H9 (cell line): ENCODE measurements at regions not wholly inside any gene's neighbourhood (a gene's known extent, or its start where the extent isn't known, plus 50 kb on each side); places are given as distances from the start of the nearest gene placed in this dataset.

Source experiments
- DNase-seq: peaks from one replicate; pipeline ENCODE4 v3.0.0-alpha.2; 2017
- H2AFZ ChIP-seq: one replicate; pipeline ENCODE4 v1.6.1; 2013; ENCODE audit warnings: mild to moderate bottlenecking, low read length, control low read depth, moderate library complexity
- H2AK5ac ChIP-seq: 2 replicates; pipeline ENCODE4 v1.6.1; 2013; ENCODE audit warnings: low read length, control low read depth, mixed read lengths; ENCODE audit not compliant: insufficient read length
- H2BK120ac ChIP-seq: one replicate; pipeline ENCODE4 v1.6.1; 2013; ENCODE audit warnings: low read depth, mild to moderate bottlenecking, low read length, control low read depth, inconsistent platforms; ENCODE audit not compliant: poor library complexity, severe bottlenecking
- H2BK12ac ChIP-seq: 2 replicates; pipeline ENCODE4 v1.6.1; 2013; ENCODE audit warnings: low read length, control low read depth, mixed read lengths, low read depth; ENCODE audit not compliant: insufficient read length
- H2BK15ac ChIP-seq: 2 replicates; pipeline ENCODE4 v1.6.1; 2013; ENCODE audit warnings: low read depth, low read length, control low read depth
- H2BK20ac ChIP-seq: one replicate; pipeline ENCODE4 v1.6.1; 2013; ENCODE audit warnings: low read depth, mild to moderate bottlenecking, low read length, control low read depth, inconsistent platforms; ENCODE audit not compliant: poor library complexity, severe bottlenecking
- H2BK5ac ChIP-seq: 2 replicates; pipeline ENCODE4 v1.6.1; 2013; ENCODE audit warnings: low read length, control low read depth, mixed read lengths; ENCODE audit not compliant: insufficient read length
- H3K14ac ChIP-seq: 2 replicates; pipeline ENCODE4 v1.6.1; 2013; ENCODE audit warnings: low read length, control low read depth; ENCODE audit not compliant: insufficient read depth
- H3K18ac ChIP-seq: 2 replicates; pipeline ENCODE4 v1.6.1; 2013; ENCODE audit warnings: low read depth, mild to moderate bottlenecking, mixed read lengths, low read length, control low read depth; ENCODE audit not compliant: insufficient read length
- H3K23ac ChIP-seq: 2 replicates; pipeline ENCODE4 v1.6.1; 2013; ENCODE audit warnings: low read length, control low read depth, mixed read lengths, low read depth; ENCODE audit not compliant: insufficient read length
- H3K23me2 ChIP-seq: 2 replicates; pipeline ENCODE4 v1.6.1; 2013; ENCODE audit warnings: low read depth, mild to moderate bottlenecking, mixed read lengths, low read length, control low read depth; ENCODE audit not compliant: insufficient read length, poor library complexity, severe bottlenecking
- H3K27ac ChIP-seq: 2 replicates; pipeline ENCODE4 v1.5.1; 2013; ENCODE audit warnings: low read length, control low read depth, mixed read lengths, low read depth; ENCODE audit not compliant: insufficient read length
- H3K27me3 ChIP-seq: 2 replicates; pipeline ENCODE4 v1.6.1; 2013; ENCODE audit warnings: low read length, control low read depth, inconsistent platforms; ENCODE audit not compliant: insufficient read depth
- H3K4ac ChIP-seq: 2 replicates; pipeline ENCODE4 v1.6.1; 2013; ENCODE audit warnings: low read depth, mild to moderate bottlenecking, control low read depth, inconsistent platforms, low read length, moderate library complexity
- H3K4me1 ChIP-seq: 2 replicates; pipeline ENCODE4 v1.6.1; 2013; ENCODE audit warnings: low read length, control low read depth, inconsistent platforms; ENCODE audit not compliant: insufficient read depth
- H3K4me2 ChIP-seq: 2 replicates; pipeline ENCODE4 v1.6.1; 2013; ENCODE audit warnings: low read length, control low read depth, mixed read lengths; ENCODE audit not compliant: insufficient read length, insufficient read depth
- H3K56ac ChIP-seq: 2 replicates; pipeline ENCODE4 v1.6.1; 2013; ENCODE audit warnings: low read depth, mild to moderate bottlenecking, mixed read lengths, low read length, control low read depth; ENCODE audit not compliant: insufficient read length
- H3K79me1 ChIP-seq: 2 replicates; pipeline ENCODE4 v1.6.1; 2013; ENCODE audit warnings: low read depth, mild to moderate bottlenecking, moderate library complexity, low read length, control low read depth, inconsistent platforms; ENCODE audit not compliant: insufficient read depth, poor library complexity, severe bottlenecking
- H3K79me2 ChIP-seq: 2 replicates; pipeline ENCODE4 v1.6.1; 2013; ENCODE audit warnings: low read length, control low read depth, inconsistent platforms; ENCODE audit not compliant: insufficient read depth
- H3K9ac ChIP-seq: 2 replicates; pipeline ENCODE4 v1.6.1; 2013; ENCODE audit warnings: low read length, control low read depth, mixed read lengths; ENCODE audit not compliant: insufficient read length; ENCODE audit errors: extremely low read depth
- H3K9me3 ChIP-seq: one replicate; pipeline ENCODE4 v1.6.1; 2013; ENCODE audit warnings: low read depth, low read length, inconsistent platforms; ENCODE audit not compliant: control insufficient read depth
- H3T11ph ChIP-seq: one replicate; pipeline ENCODE4 v1.6.1; 2013; ENCODE audit warnings: mild to moderate bottlenecking, low read length, control low read depth, inconsistent platforms
- H4K20me1 ChIP-seq: one replicate; pipeline ENCODE4 v1.6.1; 2013; ENCODE audit not compliant: control insufficient read depth, insufficient read length, insufficient read depth
- H4K5ac ChIP-seq: 2 replicates; pipeline ENCODE4 v1.6.1; 2013; ENCODE audit warnings: low read depth, mild to moderate bottlenecking, mixed read lengths, low read length, control low read depth; ENCODE audit not compliant: insufficient read length
- H4K8ac ChIP-seq: replicated peaks from 2 replicates; pipeline ENCODE4 v1.6.1; 2013; ENCODE audit warnings: low read length, control low read depth, mixed read lengths, low read depth; ENCODE audit not compliant: insufficient read length
- H4K91ac ChIP-seq: 2 replicates; pipeline ENCODE4 v1.6.1; 2013; ENCODE audit warnings: low read depth, mild to moderate bottlenecking, moderate library complexity, mixed read lengths, low read length, control low read depth; ENCODE audit not compliant: insufficient read length
- H3K27ac Mint-ChIP-seq, 3 experiments: 2 replicates in 2 of 3; 3 replicates in 1 of 3; pipeline ENCODE4 v1.8.0; 2020 to 2021; ENCODE audit warnings: mixed read lengths in 3 of 3, mild to moderate bottlenecking in 1 of 3, moderate library complexity in 1 of 3
- H3K27me3 Mint-ChIP-seq: 2 replicates; pipeline ENCODE4 v1.8.0; 2021; ENCODE audit warnings: low read depth, mild to moderate bottlenecking, moderate library complexity, mixed read lengths
- H3K36me3 Mint-ChIP-seq, 3 experiments: 2 replicates in 2 of 3; 3 replicates in 1 of 3; pipeline ENCODE4 v1.8.0; 2020 to 2021; ENCODE audit warnings: low read depth in 3 of 3, mixed read lengths in 3 of 3; ENCODE audit not compliant: insufficient read depth in 1 of 3
- H3K4me1 Mint-ChIP-seq, 2 experiments: 2 replicates each; pipeline ENCODE4 v1.8.0; 2020; ENCODE audit warnings: mixed read lengths in 2 of 2
- H3K4me3 Mint-ChIP-seq, 2 experiments: 2 replicates in 1 of 2; 3 replicates in 1 of 2; pipeline ENCODE4 v1.8.0; 2020 to 2021; ENCODE audit warnings: mild to moderate bottlenecking in 2 of 2, mixed read lengths in 2 of 2, moderate library complexity in 1 of 2
- H3K9me3 Mint-ChIP-seq, 2 experiments: 2 replicates in 1 of 2; 3 replicates in 1 of 2; pipeline ENCODE4 v1.8.0; 2020; ENCODE audit warnings: mild to moderate bottlenecking in 2 of 2, mixed read lengths in 2 of 2, moderate library complexity in 1 of 2
- CTCF ChIP-seq: fragments of 200-600 bp; sonication (generic); conservative IDR thresholded peaks from 3 replicates; pipeline ENCODE4 v1.8.0; 2021; ENCODE audit warnings: antibody characterized with exemption, mild to moderate bottlenecking

- Histone ChIP-seq H3K23me2 (no peaks in the 10 kb centered on the region), H2BK120ac (no peak overlapping the region), H3K79me1 (no peaks in the 10 kb centered on the region), H3K56ac (no peak overlapping the region), H2BK15ac (no peak overlapping the region), H2AK5ac (no peak overlapping the region), H3K18ac (no peak overlapping the region), H4K20me1 (no peaks in the 10 kb centered on the region), H3K27me3 (no peaks in the 10 kb centered on the region), H4K8ac (no peak overlapping the region), H2AFZ (no peak overlapping the region), H4K91ac (no peak overlapping the region), H2BK12ac (no peak overlapping the region), H3K14ac (no peak overlapping the region), H3K27ac (no peak overlapping the region), H2BK20ac (no peak overlapping the region), H3K4me2 (no peak overlapping the region), H2BK5ac (no peak overlapping the region), H3K79me2 (no peaks in the 10 kb centered on the region), H3K9ac (no peak overlapping the region), H3K4ac (no peak overlapping the region), H4K5ac (no peak overlapping the region), H3K9me3 (peaks cover 5% of the 10 kb centered on the region), H3T11ph (no peak overlapping the region), H3K23ac (no peak overlapping the region), H3K4me1 (no peaks in the 10 kb centered on the region)
- Mint-ChIP-seq H3K9me3 (peaks cover 41 to 55% of the 10 kb centered on the region in 2 experiments), H3K4me1 (peaks cover 0 to 2% of the 10 kb centered on the region in 2 experiments; a peak in 2 of 4 replicates), H3K36me3 (peaks cover 13 to 17% (median 16%) of the 10 kb centered on the region in 3 experiments), H3K27ac (no peak overlapping the region), H3K27me3 (no peaks in the 10 kb centered on the region), H3K4me3 (no peak overlapping the region)
- no peak for TF ChIP-seq CTCF
- no peak for DNase-seq
Observed at GRCh38 chrX:125680366-125680765, 360.7 kb downstream of the TEX13C start.
